KMS-11 (cell line): ENCODE measurements at regions not wholly inside any gene's neighbourhood (a gene's known extent, or its start where the extent isn't known, plus 50 kb on each side); places are given as distances from the start of the nearest gene placed in this dataset.

Experiments
- H2AFZ ChIP-seq: fragments of 200-600 bp; sonication (generic); 2 replicates; pipeline ENCODE4 v1.6.1; 2016; ENCODE audit warnings: antibody characterized with exemption, mixed run types, low read depth
- H3K27ac ChIP-seq: fragments of 200-600 bp; sonication (generic); 2 replicates; pipeline ENCODE4 v1.6.1; 2016; ENCODE audit warnings: mild to moderate bottlenecking, mixed run types
- H3K27me3 ChIP-seq: fragments of 200-600 bp; sonication (generic); 2 replicates; pipeline ENCODE4 v1.6.1; 2017; ENCODE audit warnings: mild to moderate bottlenecking, low read depth, mixed run types, moderate library complexity; ENCODE audit not compliant: insufficient read depth
- H3K36me3 ChIP-seq: fragments of 200-600 bp; sonication (generic); 2 replicates; pipeline ENCODE4 v1.6.1; 2017; ENCODE audit warnings: mild to moderate bottlenecking, mixed run types; ENCODE audit not compliant: insufficient read depth
- H3K4me1 ChIP-seq: fragments of 200-600 bp; sonication (generic); 2 replicates; pipeline ENCODE4 v1.6.1; 2016; ENCODE audit warnings: mild to moderate bottlenecking, low read depth, mixed run types; ENCODE audit not compliant: poor library complexity, severe bottlenecking
- H3K4me2 ChIP-seq: fragments of 200-600 bp; sonication (generic); 2 replicates; pipeline ENCODE4 v1.7.0; 2016; ENCODE audit warnings: mild to moderate bottlenecking, mixed run types
- H3K4me3 ChIP-seq: fragments of 200-600 bp; sonication (generic); IDR thresholded peaks from 2 replicates; pipeline ENCODE4 v1.6.1; 2017; ENCODE audit warnings: low read depth, low read length, mixed read lengths; ENCODE audit not compliant: insufficient read depth
- H3K79me2 ChIP-seq: fragments of 200-600 bp; sonication (generic); 2 replicates; pipeline ENCODE4 v1.6.1; 2016; ENCODE audit warnings: low read depth, mixed run types; ENCODE audit not compliant: insufficient read depth
- H3K9ac ChIP-seq: fragments of 200-600 bp; sonication (generic); 2 replicates; pipeline ENCODE4 v1.6.1; 2016; ENCODE audit warnings: mild to moderate bottlenecking, mixed run types
- H4K20me1 ChIP-seq: fragments of 200-600 bp; sonication (generic); 2 replicates; pipeline ENCODE4 v1.6.1; 2016; ENCODE audit warnings: mild to moderate bottlenecking, mixed run types; ENCODE audit not compliant: insufficient read depth
- CTCF ChIP-seq: fragments of 200-600 bp; sonication (generic); conservative IDR thresholded peaks from 2 replicates; pipeline ENCODE4 v1.6.1; 2017; ENCODE audit warnings: low read depth, mild to moderate bottlenecking, antibody characterized with exemption, low read length, moderate library complexity, mixed read lengths

- H3K4me3 ChIP-seq: no peak overlapping the region
- no peaks in the 10 kb centered on the region for H3K4me1 ChIP-seq
- H3K36me3 ChIP-seq: no peaks in the 10 kb centered on the region
- no peaks in the 10 kb centered on the region for H4K20me1 ChIP-seq
- H3K27me3 ChIP-seq: no peaks in the 10 kb centered on the region
- no peak overlapping the region for H2AFZ ChIP-seq
- no peak overlapping the region for H3K27ac ChIP-seq
- no peaks in the 10 kb centered on the region for H3K79me2 ChIP-seq
- no peak overlapping the region for H3K4me2 ChIP-seq
- no peak overlapping the region for H3K9ac ChIP-seq
- TF ChIP-seq CTCF: no peak
Observed at GRCh38 chr5:91955610-91956009, 572.5 kb upstream of the ARRDC3 start.

- Histone ChIP-seq H3K36me3 (no peaks in the 10 kb centered on the region), H3K79me2 (no peaks in the 10 kb centered on the region), H3K4me1 (no peaks in the 10 kb centered on the region), H3K27ac (no peak overlapping the region), H3K27me3 (no peaks in the 10 kb centered on the region), H2AFZ (no peak overlapping the region), H3K4me3 (no peak overlapping the region), H3K9ac (no peak overlapping the region), H3K4me2 (no peak overlapping the region), H4K20me1 (no peaks in the 10 kb centered on the region)
- no peak for TF ChIP-seq CTCF
Observed at GRCh38 chr5:91954136-91954535, 571.0 kb upstream of the ARRDC3 start.

GRCh38 chr5:91950328-91950727 lies 567.2 kb upstream of the ARRDC3 start:
- Histone ChIP-seq H3K4me1 (no peaks in the 10 kb centered on the region), H4K20me1 (no peaks in the 10 kb centered on the region), H3K4me2 (no peak overlapping the region), H2AFZ (no peak overlapping the region), H3K9ac (no peak overlapping the region), H3K79me2 (no peaks in the 10 kb centered on the region), H3K27ac (no peak overlapping the region), H3K36me3 (no peaks in the 10 kb centered on the region), H3K4me3 (no peak overlapping the region), H3K27me3 (no peaks in the 10 kb centered on the region)
- TF ChIP-seq CTCF: no peak

- no peak overlapping the region for H3K9ac ChIP-seq
- H3K27ac ChIP-seq: no peak overlapping the region
- H3K4me3 ChIP-seq: no peak overlapping the region
- no peaks in the 10 kb centered on the region for H3K4me1 ChIP-seq
- H2AFZ ChIP-seq: no peak overlapping the region
- H4K20me1 ChIP-seq: no peaks in the 10 kb centered on the region
- no peaks in the 10 kb centered on the region for H3K79me2 ChIP-seq
- H3K4me2 ChIP-seq: no peak overlapping the region
- H3K36me3 ChIP-seq: no peaks in the 10 kb centered on the region
- no peaks in the 10 kb centered on the region for H3K27me3 ChIP-seq
- no peak for TF ChIP-seq CTCF
Observed at GRCh38 chr5:91946870-91947269, 563.8 kb upstream of the ARRDC3 start.

- Histone ChIP-seq H3K4me3 (no peak overlapping the region), H3K9ac (no peak overlapping the region), H3K27me3 (no peaks in the 10 kb centered on the region), H2AFZ (no peak overlapping the region), H3K36me3 (no peaks in the 10 kb centered on the region), H3K79me2 (no peaks in the 10 kb centered on the region), H3K4me1 (no peaks in the 10 kb centered on the region), H3K4me2 (no peak overlapping the region), H4K20me1 (no peaks in the 10 kb centered on the region), H3K27ac (no peak overlapping the region)
- no peak for TF ChIP-seq CTCF
Observed at GRCh38 chr5:91941588-91941987, 558.5 kb upstream of the ARRDC3 start.
